Right kidney (tissue), 1 donor: ENCODE measurements at regions not wholly inside any gene's neighbourhood (a gene's known extent, or its start where the extent isn't known, plus 50 kb on each side); places are given as distances from the start of the nearest gene placed in this dataset.

Experiments
- DNase-seq: peaks from one replicate; pipeline ENCODE4 v3.0.0-alpha.2; 2016

- DNase-seq, result no peak
These were observed 70.0 kb upstream of the TNRC6C start for GRCh38 chr17:77888242-77889134.

GRCh38 chr17:77889135-77889505 lies 69.4 kb upstream of the TNRC6C start:
- DNase-seq, result no peak

DNA sequence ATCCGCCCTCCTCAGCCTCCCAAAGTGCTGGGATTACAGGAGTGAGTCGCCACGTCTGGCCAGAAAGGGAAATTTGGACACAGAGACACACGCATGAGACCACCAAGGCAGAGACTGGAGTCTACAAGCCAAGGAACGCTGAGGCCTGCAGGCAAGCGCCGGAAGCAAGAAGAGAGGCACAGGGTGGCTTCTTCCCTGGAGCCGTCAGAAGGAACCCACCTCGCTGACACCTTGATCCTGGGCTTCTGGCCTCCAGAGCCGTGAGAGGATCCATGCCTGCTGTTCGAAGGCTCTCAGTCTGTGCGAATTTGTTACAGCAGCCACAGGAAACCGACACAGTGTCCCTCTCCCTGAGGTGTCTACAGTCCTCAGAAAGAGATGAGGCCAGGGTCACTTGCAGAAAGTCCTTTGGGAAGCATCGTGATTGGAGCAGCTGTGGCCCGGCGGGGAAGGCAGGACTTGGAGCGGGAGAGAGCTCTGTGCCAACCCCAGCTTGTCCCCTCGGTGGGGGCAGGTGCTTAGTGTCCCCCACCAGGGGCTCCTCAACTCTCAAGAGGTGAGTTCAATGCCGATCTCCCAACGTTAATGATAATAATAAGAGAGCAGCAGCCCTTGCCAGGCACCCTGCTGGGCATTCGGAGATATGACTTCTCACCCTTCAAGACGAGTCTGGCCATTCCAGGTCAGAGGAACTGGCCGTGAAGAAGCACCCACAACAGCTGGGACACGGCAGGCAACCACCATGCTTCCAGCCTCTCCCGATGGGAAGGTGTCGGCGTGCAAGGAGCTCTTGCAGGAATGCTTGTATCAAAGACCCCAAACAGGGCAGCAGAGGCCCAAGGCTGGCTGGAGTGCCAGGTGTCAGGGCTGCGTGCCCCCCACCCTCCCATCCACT lies 68.4 kb upstream of the TNRC6C start:
- no peak for DNase-seq

GRCh38 chr17:77890771-77891170 lies 67.7 kb upstream of the TNRC6C start:
- no peak for DNase-seq

DNA sequence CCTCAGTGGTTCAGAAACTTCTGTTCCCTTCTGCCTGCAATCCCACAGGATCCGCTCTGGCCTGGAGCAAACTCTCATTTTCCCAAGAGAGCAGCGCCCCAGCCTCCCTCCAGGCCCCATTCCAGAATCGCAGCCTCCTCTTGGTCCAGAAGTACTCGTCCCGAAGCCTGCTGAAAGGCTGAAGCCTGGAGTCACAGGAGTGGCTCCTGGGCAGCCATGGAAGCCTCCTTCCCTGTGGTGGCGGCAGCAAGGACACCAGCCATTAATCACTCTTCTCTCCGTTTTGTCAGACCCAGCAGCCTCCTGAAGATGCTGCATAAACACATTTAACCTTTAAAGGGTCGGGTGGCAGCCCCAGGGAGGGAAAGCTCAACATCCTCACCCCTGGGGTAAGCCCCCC lies 66.9 kb upstream of the TNRC6C start:
- DNase-seq, result no peak

GRCh38 chr17:77892031-77892430 lies 66.5 kb upstream of the TNRC6C start:
- DNase-seq, result no peak

- no peak for DNase-seq
These were observed 65.9 kb upstream of the TNRC6C start for GRCh38 chr17:77892469-77893143.

- DNase-seq, result no peak
These were observed 65.1 kb upstream of the TNRC6C start for GRCh38 chr17:77893144-77894044.

DNA sequence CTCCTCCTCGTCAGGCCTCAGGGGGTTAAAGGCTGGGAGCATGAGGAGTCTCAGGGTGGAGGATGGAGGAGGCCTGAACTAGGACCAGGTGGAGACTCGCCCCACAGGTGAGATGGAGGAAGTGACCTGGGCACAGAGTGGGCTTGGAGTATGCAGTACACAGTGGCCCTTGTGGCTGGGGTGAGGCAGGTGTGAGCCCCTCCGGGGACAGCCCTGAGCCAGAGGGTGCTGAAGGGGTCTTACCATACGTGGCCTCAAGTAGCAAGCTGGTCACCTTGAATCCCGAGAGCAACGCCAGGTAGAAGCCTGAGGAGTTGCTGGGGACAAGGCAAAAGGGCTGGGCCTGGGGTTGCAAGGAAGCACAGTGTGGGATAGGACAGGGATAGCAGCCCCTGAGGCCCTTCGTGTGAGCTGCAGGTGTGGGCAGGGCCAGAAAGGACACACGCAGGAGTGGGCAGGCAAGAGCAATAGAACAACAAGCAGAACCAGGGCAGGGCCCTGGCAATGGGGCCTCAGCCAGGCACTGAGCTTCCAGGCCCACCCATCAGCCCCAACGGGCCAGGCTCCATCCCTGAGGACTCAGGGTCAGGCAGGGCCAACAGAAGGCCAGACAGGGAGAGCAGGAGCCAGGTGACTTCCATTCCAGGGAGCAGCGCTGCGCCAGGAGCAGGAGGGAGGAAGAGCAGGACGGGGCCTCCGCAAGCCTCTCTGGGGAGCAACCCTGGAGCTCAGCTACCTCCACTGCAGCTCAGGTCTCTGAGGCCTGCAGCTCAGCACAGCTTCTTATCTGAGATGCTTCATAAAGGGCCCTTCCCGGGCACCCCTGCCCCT lies 64.2 kb upstream of the TNRC6C start:
- no peak for DNase-seq

GRCh38 chr17:77897741-77898301 lies 60.7 kb upstream of the TNRC6C start:
- DNase-seq, result no peak

DNA sequence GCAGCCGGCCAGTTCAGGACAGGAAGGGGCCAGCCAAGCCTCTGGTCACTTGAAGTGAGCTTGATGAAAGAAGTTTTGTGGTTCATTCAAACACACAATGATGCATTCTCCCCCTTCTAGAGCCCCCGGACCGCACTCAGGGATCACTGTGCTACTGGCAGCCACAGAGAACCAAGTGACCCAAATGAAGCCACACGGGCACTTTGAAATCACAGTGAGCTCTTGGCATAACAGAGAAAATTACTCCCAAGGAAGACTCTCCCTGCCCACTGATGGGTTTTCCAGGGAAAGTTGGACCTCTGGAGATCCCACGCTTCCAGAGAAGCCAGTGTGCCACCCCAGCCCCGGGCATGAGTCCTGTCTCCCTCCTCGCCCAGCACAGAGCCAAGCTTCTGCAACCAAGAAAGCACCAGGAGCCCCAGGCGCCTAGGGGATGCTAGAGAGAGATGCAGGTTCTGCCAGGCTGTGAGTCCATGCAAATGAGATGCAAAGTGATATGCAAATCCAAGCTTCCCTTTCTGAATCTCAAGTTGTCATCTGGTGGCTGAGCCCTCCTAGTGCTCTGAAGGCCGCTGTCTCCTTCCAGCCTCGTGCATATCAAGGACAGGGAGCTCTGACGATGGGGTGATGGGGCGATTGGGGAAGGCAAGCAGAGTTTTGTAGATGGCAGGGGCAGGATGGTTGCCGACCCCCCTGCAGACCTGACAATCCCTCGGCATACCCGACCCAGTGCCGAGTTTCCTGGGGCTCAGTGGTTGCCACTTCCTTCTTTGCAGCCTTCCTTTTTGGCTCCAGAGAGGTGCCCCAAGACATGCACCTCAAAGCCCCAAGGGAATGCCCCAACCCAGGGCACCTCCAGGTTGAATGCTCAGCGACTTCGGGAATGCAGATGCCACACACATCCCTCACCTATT lies 59.7 kb upstream of the TNRC6C start:
- no peak for DNase-seq

- no peak for DNase-seq
These were observed 59.0 kb upstream of the TNRC6C start for GRCh38 chr17:77899498-77899897.

DNA sequence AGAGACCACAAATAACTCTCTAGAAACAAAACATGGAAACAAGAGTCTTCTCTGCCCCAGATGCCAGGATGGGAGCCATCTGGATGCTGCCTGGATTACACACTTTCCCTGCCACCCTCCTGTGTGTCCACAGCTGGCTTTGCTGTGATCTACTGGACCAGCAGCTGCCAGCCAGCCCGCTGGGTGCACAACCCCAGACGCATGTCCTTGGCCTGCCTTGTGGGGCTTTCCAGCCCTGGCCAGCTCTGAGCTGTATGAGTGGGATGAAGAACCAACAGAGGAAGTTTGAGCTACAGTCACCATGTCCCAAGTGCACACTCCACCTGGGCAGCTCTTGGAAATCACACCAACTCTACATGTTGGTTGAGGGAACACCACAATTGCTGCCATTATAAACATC lies 57.0 kb upstream of the TNRC6C start:
- DNase-seq, result no peak

GRCh38 chr17:77905266-77905665 lies 53.2 kb upstream of the TNRC6C start:
- no peak for DNase-seq

- DNase-seq, result no peak
These were observed 52.7 kb upstream of the TNRC6C start for GRCh38 chr17:77905766-77906165.

DNA sequence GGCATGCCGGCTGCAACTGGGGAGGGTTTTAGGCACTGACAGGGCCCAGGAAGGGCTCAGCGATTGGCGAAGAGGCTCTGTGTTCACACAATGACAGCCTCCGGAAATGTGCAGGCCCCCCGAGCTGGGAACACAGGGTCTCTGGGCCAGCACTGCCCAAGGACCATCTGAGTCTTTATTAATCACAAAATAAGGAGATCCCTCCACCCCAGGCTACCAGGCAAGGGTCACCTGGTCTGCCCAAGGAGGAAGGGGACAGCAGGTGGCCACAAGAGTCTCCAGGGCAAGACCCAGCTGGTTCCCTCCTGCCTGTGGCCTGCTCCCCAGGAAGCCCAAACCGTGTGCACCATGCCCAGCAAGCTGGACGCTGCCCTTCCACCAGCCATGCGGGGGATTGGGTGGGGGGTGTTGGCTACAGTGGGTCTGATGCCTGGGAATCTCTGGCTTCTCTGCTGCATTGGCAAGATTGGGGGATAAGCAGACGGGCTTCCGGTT lies 52.1 kb upstream of the TNRC6C start:
- no peak for DNase-seq

DNA sequence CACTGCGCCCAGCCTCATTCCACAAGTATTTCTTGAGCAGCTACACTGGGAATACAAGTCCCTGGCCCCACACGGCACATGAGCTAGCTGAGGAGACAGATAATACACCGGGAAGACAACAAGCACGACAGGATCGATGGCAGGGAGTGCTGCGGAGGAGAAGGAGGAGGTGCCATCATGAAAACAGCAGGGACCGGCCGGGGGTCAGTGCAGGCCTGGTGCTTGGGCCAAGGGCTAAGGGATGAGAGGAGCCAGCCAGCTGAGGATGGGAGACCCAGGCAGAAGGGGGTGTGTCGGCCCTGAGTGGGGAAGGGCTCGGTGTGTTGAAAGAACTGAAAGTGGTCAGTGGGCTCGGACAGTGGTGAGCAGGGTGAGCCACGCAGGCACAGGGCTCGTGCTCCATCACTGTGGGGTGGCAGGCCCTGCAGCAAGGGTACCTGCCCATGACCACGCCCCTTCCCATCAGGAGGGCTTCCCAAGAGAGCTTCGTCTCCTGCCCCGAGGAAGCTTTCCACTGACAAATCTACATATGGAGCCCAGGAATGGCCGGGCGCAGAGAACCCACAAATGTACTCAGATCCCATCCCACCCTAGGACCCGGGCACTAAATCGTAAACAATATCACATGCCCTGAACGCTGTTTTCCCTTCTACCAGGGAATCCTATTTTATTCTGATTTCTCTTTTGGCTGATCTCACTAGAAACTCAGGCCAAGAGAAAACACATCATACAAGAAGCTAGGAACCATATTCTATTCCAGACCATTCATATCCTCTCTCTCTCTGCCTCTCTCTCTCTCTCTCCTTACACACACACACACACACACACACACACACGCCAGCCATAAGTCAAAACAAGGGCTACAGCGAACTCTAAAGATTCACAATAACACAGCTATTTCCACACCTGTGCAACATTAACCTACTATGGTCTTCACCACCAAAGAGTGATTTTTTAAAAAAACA lies 50.7 kb upstream of the TNRC6C start:
- DNase-seq, result no peak

DNA sequence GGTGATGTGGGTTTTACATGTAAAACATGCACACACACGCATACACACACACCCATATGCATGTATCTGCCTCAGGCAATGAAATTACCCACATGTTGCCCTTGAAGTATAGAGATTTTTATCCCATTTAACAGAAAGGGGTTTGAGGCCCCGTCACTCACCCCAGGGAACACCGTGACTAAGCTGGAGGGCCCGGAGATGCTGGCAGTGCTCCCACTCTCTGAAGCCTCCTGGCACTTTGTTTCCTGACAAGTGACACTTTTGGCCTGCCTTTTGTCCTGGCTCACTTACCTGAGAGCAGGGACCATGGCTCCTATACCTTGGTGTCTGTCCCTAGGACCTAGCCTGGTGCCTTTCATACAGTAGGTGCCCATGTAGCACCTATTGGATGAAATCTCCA lies 50.0 kb upstream of the TNRC6C start:
- DNase-seq, result no peak
